ENCODE measurements at regions not wholly inside any gene's neighbourhood (a gene's known extent, or its start where the extent isn't known, plus 50 kb on each side); places are given as distances from the start of the nearest gene placed in this dataset.
"Not testable (repeated sequence)": the region's sequence is repeated elsewhere in the genome, so short reads cannot be mapped to it uniquely, and the experiment has no call there.

GRCh38 chr18:1648712-1649111 is 744.0 kb downstream of the ADCYAP1 start:
- TF ChIP-seq POLR2AphosphoS5 (IDR thresholded peaks at IDR 0.05; ENCODE audit: borderline replicate concordance, low read depth, low read length) (no peak), EZH2 (IDR thresholded peaks at IDR 0.05) (no peak), FOXP2 (optimal IDR thresholded peaks at IDR 0.05; ENCODE audit: control extremely low read depth, extremely low read length, insufficient read depth) (no peak)
- H3K9me3 ChIP-seq (ENCODE audit: low read depth, low read length), result no peaks in the 10 kb centered on the region
- H3K36me3 ChIP-seq (ENCODE audit: insufficient read depth, low read length), result no peaks in the 10 kb centered on the region
- no peak overlapping the region for H3K27ac ChIP-seq
- DNase-seq (ENCODE audit: low read depth, low spot score), result no peak
- no peak overlapping the region for H3K9ac ChIP-seq (ENCODE audit: insufficient read length)
- H3K4me3 ChIP-seq, result no peak overlapping the region

DNA sequence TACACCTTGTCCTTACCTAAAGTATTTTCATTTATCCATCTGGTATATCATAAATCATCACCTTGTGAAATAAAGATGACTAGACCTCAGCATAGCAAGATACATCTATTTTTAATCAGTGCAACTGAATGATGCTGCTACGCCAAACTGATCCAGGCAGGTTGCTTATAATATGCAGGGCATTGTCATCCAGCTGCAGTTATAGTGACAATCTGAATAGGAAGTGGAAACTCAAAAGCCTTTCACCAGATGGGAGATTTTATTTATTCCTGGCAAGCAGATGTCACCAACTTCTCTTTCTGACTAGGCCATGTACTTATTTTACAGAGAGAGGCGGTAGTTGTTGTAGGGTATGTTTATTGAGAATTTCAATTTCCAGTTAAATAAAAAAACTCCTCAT is 747.3 kb downstream of the ADCYAP1 start:
- DNase-seq (ENCODE audit: low read depth, low spot score), result no peak
- Histone ChIP-seq H3K9me3 (ENCODE audit: low read depth, low read length) (no peaks in the 10 kb centered on the region), H3K9ac (ENCODE audit: insufficient read length) (no peak overlapping the region), H3K27ac (no peak overlapping the region), H3K36me3 (ENCODE audit: insufficient read depth, low read length) (no peaks in the 10 kb centered on the region), H3K4me3 (no peak overlapping the region)
- TF ChIP-seq FOXP2 (optimal IDR thresholded peaks at IDR 0.05; ENCODE audit: control extremely low read depth, extremely low read length, insufficient read depth), result no peak
- TF ChIP-seq POLR2AphosphoS5 (IDR thresholded peaks at IDR 0.05; ENCODE audit: borderline replicate concordance, low read depth, low read length), result no peak
- no peak for TF ChIP-seq EZH2 (IDR thresholded peaks at IDR 0.05)

DNA sequence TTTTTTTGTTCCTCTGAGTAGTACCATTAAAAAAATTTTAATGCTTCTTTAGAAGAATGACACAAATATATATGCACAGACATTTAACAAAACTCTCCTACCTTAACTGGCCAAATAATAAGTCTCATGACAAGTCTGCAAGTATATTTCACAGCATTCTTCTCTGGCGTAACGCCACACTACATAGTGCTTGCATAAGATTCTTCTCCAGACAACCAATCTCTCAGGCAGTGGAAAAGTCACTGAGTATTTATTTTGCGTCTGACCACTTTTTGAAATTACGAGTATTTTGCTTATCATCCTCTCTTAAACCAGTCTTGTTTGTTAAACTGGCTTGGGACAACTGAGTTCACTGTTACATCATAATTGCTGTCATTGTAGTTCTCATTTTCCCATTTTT is 749.2 kb downstream of the ADCYAP1 start:
- Histone ChIP-seq H3K36me3 (ENCODE audit: insufficient read depth, low read length) (no peaks in the 10 kb centered on the region), H3K9ac (ENCODE audit: insufficient read length) (no peak overlapping the region), H3K9me3 (ENCODE audit: low read depth, low read length) (no peaks in the 10 kb centered on the region), H3K4me3 (no peak overlapping the region), H3K27ac (no peak overlapping the region)
- no peak for TF ChIP-seq FOXP2 (optimal IDR thresholded peaks at IDR 0.05; ENCODE audit: control extremely low read depth, extremely low read length, insufficient read depth)
- TF ChIP-seq POLR2AphosphoS5 (IDR thresholded peaks at IDR 0.05; ENCODE audit: borderline replicate concordance, low read depth, low read length), result no peak
- TF ChIP-seq EZH2 (IDR thresholded peaks at IDR 0.05), result no peak
- DNase-seq (ENCODE audit: low read depth, low spot score), result no peak

DNA sequence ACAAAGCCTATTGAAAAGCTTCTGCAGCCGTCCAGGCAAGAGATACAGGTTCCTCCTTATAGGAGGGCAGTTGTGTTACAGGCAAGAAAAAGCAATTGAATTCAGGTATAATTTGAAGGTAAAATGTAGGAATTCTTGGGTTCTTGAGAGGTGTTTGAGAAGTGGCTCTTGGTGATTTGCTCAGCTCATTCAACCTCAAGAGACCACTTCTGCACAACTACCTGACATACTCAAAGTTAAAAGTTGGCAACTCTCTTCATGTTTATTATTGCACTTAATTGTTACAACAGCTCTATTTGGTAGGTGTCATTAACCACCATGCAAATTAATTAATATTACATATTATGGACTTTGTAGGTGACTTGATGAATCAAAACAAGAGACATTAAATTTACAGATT is 753.2 kb downstream of the ADCYAP1 start:
- no peak overlapping the region for H3K4me3 ChIP-seq
- H3K9me3 ChIP-seq (ENCODE audit: low read depth, low read length), result no peaks in the 10 kb centered on the region
- DNase-seq (ENCODE audit: low read depth, low spot score), result no peak
- H3K27ac ChIP-seq, result no peak overlapping the region
- H3K9ac ChIP-seq (ENCODE audit: insufficient read length), result no peak overlapping the region
- TF ChIP-seq FOXP2 (optimal IDR thresholded peaks at IDR 0.05; ENCODE audit: control extremely low read depth, extremely low read length, insufficient read depth) (no peak), POLR2AphosphoS5 (IDR thresholded peaks at IDR 0.05; ENCODE audit: borderline replicate concordance, low read depth, low read length) (no peak), EZH2 (IDR thresholded peaks at IDR 0.05) (no peak)
- H3K36me3 ChIP-seq (ENCODE audit: insufficient read depth, low read length), result no peaks in the 10 kb centered on the region

- no peaks in the 10 kb centered on the region for H3K36me3 ChIP-seq (ENCODE audit: insufficient read depth, low read length)
- DNase-seq (ENCODE audit: low read depth, low spot score), result no peak
- no peak overlapping the region for H3K4me3 ChIP-seq
- no peak overlapping the region for H3K27ac ChIP-seq
- no peak for TF ChIP-seq EZH2 (IDR thresholded peaks at IDR 0.05)
- TF ChIP-seq FOXP2 (optimal IDR thresholded peaks at IDR 0.05; ENCODE audit: control extremely low read depth, extremely low read length, insufficient read depth), result no peak
- TF ChIP-seq POLR2AphosphoS5 (IDR thresholded peaks at IDR 0.05; ENCODE audit: borderline replicate concordance, low read depth, low read length), result no peak
- H3K9ac ChIP-seq (ENCODE audit: insufficient read length), result no peak overlapping the region
- H3K9me3 ChIP-seq (ENCODE audit: low read depth, low read length), result no peaks in the 10 kb centered on the region
These were observed 754.4 kb downstream of the ADCYAP1 start for GRCh38 chr18:1658908-1659566.

DNA sequence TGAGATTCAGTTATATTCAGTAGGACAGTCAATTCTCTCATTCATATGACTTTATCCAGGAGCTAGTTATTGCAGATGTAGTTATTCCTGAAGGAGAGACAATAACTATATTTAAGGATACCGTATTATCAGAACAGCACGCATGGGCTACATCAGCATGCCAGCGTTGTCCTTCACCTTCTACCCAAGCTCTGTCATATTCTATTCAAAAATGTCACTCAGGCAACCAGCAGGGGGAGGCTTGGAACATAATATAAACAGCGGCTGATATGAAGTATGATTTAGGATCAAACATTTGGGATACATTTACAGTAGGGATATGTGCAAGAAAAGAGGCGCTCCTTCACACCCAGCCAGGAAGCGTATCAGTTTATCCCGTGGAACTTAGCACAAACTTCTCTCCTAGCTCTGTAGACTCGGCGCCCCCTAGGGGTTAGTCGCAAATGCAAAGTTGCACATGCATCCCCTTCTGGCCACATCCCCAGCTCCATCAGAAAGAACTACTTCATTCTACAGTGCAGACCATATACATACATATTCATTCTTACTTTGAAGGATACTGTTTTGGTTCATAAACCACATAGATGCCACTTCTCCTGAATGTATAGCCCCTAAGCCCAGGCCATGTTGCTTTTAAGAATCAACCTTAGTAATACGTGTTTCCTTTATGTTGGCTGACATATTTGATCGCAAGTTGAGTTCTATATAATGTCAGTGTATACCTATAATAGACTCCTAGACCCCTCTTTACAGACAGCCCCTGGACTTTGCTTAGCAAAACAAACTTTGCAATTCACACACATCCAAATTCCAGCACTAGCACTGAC is 759.4 kb downstream of the ADCYAP1 start:
- peak; percentile 5 for DNase-seq (ENCODE audit: low read depth, low spot score)
- Histone ChIP-seq H3K9ac (ENCODE audit: insufficient read length) (no peak overlapping the region), H3K27ac (no peak overlapping the region), H3K4me3 (no peak overlapping the region), H3K9me3 (ENCODE audit: low read depth, low read length) (no peaks in the 10 kb centered on the region), H3K36me3 (ENCODE audit: insufficient read depth, low read length) (no peaks in the 10 kb centered on the region)
- TF ChIP-seq FOXP2 (optimal IDR thresholded peaks at IDR 0.05; ENCODE audit: control extremely low read depth, extremely low read length, insufficient read depth) (no peak), EZH2 (IDR thresholded peaks at IDR 0.05) (no peak), POLR2AphosphoS5 (IDR thresholded peaks at IDR 0.05; ENCODE audit: borderline replicate concordance, low read depth, low read length) (no peak)

GRCh38 chr18:1665079-1665478 is 760.4 kb downstream of the ADCYAP1 start:
- Histone ChIP-seq H3K27ac (no peak overlapping the region), H3K36me3 (ENCODE audit: insufficient read depth, low read length) (no peaks in the 10 kb centered on the region), H3K9me3 (ENCODE audit: low read depth, low read length) (no peaks in the 10 kb centered on the region), H3K9ac (ENCODE audit: insufficient read length) (no peak overlapping the region), H3K4me3 (no peak overlapping the region)
- TF ChIP-seq FOXP2 (optimal IDR thresholded peaks at IDR 0.05; ENCODE audit: control extremely low read depth, extremely low read length, insufficient read depth) (no peak), EZH2 (IDR thresholded peaks at IDR 0.05) (no peak), POLR2AphosphoS5 (IDR thresholded peaks at IDR 0.05; ENCODE audit: borderline replicate concordance, low read depth, low read length) (no peak)
- DNase-seq (ENCODE audit: low read depth, low spot score), result no peak

DNA sequence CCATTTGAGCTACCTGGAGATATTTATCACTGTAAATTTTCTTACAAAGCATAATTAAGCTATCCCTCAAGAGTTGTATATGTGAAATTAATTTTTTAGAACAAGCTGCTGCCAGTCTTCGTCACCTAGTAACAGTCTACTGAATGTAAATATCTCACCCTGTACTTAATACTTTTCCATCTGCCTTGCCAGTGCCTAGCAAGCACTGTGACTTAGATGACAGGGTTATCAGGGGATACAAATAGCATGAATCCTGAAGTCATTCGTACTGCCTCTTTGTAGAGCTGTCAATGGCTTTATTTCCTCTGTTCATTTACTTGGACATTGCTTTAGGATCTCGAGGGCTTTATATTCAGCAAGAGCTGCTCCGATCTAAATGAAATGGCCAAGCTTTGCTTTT is 763.6 kb downstream of the ADCYAP1 start:
- H3K36me3 ChIP-seq (ENCODE audit: insufficient read depth, low read length), result no peaks in the 10 kb centered on the region
- TF ChIP-seq EZH2 (IDR thresholded peaks at IDR 0.05) (no peak), FOXP2 (optimal IDR thresholded peaks at IDR 0.05; ENCODE audit: control extremely low read depth, extremely low read length, insufficient read depth) (no peak), POLR2AphosphoS5 (IDR thresholded peaks at IDR 0.05; ENCODE audit: borderline replicate concordance, low read depth, low read length) (no peak)
- DNase-seq (ENCODE audit: low read depth, low spot score), result no peak
- H3K4me3 ChIP-seq, result no peak overlapping the region
- H3K27ac ChIP-seq, result no peak overlapping the region
- no peak overlapping the region for H3K9ac ChIP-seq (ENCODE audit: insufficient read length)
- H3K9me3 ChIP-seq (ENCODE audit: low read depth, low read length), result no peaks in the 10 kb centered on the region

- H3K9ac ChIP-seq (ENCODE audit: insufficient read length); H3K36me3 ChIP-seq (ENCODE audit: insufficient read depth, low read length); H3K27ac ChIP-seq; H3K4me3 ChIP-seq; H3K9me3 ChIP-seq (ENCODE audit: low read depth, low read length); DNase-seq (ENCODE audit: low read depth, low spot score): not testable (repeated sequence)
These were observed 767.0 kb downstream of the ADCYAP1 start for GRCh38 chr18:1671710-1672109.
